ENCODE measurements at regions not wholly inside any gene's neighbourhood (a gene's known extent, or its start where the extent isn't known, plus 50 kb on each side); places are given as distances from the start of the nearest gene placed in this dataset.
"Not testable (repeated sequence)": the region's sequence is repeated elsewhere in the genome, so short reads cannot be mapped to it uniquely, and the experiment has no call there.

GRCh38 chr3:178350763-178351162 lies 185.5 kb upstream of the KCNMB2 start:
- DNase-seq, result no peak

DNA sequence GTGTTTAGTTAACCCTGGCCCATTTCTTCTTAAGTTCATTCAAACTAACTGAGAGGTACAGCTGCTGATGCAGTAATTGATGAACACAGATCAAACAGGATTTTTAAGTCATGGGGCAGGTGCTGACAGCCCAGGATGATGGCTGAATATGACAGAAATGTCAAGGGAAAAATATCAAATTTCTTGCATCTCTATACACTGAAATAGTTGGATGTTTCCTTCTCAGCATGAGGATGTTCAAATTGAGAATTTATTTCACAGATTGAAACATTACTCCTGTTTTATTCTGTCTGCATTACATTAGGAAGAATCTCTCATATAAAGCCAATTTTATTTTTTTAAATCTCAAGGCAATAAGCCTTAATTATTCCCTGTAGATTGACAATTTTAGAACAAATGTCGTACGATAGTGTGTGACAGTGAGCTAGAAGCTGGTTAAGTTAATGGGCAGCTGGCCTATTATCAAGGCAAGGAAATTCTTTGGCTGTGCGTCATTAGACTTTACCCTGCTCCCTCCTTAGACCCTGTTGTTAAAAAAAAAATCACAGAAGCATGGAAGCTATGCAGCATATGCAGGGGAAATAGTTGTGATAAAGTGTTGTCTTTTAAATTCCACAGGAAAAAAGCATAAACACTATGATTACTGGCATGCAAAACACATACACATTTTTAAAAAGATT lies 183.8 kb upstream of the KCNMB2 start:
- DNase-seq, result no peak

DNA sequence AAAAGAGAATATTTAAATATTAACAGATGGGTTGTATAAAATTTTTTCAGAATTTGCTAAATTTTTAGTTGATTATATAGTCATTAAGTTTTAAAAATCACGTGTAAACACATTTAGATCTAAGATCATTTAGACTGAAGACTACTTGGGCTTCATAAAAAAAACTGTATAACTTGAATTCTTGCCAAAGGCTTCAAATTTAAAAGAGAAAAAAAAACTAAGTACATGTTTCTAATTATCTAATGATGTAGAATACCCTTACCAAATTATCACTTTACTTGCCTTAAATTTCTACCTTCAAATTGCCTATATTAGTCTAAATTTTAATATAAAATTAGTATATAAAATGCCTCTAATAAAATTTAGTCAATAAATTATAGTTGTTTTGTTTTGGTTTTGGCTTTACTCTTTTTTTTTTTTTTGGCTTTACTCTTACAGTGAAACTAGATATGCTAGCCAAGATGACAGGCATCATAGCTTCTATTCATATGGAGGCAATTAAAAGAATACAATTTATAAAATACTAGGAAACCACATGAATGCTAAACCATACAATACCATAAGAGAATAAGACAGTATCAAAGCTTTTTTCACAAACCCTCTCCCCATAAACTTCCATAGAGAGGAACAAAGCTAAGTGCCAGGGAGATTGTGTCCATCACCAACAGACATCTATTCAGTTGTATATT lies 183.1 kb upstream of the KCNMB2 start:
- no peak for DNase-seq

DNA sequence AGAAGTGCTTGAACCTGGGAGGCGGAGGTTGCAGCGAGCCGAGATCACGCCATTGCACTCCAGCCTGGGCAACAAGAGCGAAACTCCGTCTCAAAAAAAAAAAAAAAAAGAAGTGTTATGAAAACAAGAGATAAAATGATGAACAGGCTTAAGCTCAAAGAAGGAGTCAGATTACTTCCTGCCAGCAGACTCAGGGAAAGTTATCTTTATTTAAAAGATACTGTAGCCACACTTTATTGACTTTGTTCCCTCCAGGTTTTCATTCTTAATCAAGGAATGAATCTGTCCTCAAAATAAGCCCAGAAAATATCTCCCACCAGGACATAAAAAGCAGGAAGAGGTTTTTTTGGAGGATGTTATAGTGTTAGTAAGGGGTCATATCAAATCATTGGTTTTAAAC lies 176.5 kb upstream of the KCNMB2 start:
- DNase-seq, result no peak

GRCh38 chr3:178363048-178363447 lies 173.2 kb upstream of the KCNMB2 start:
- not testable (repeated sequence) for DNase-seq

GRCh38 chr3:178367817-178368617 lies 168.2 kb upstream of the KCNMB2 start:
- peak; percentile 26 for DNase-seq

- no peak for DNase-seq
Measured at GRCh38 chr3:178369006-178369405, 167.2 kb upstream of the KCNMB2 start.

DNA sequence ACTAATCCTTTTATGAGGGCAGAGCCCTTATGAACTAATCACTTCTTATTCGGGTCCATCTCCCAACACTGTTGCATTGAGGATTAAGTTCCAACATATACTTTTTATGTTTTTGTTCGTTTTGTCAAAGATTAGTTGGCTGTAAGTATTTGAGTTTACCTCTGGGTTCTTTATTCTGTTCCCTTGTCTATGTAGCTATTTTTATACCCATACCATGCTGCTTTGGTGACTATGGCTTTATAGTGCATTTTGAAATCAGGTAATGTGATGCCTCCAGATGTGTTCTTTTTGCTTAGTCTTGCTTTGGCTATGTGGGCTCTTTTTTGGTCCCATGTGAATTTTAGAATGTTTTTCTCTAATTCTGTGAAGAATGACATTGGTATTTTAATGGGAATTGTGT lies 166.4 kb upstream of the KCNMB2 start:
- no peak for DNase-seq

- DNase-seq, result no peak
Measured at GRCh38 chr3:178370387-178370786, 165.8 kb upstream of the KCNMB2 start.

DNA sequence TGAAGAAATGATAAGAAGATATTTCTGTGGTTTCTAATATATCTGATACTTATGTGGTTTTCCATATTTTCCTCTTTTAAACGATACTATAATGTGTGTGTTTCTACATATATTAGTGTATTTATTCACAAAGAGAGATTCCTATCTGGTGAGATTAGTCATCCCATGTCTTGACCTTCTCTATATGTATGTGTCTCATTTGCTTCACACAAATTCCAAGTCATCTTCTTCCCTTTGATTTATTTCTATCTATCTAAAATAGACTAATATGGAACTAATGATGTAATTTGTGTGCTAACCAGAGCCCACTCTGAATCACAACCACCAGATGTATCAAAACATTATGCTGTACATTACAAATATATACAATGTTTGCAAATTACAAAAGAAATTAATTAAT lies 154.7 kb upstream of the KCNMB2 start:
- DNase-seq, result no peak

DNA sequence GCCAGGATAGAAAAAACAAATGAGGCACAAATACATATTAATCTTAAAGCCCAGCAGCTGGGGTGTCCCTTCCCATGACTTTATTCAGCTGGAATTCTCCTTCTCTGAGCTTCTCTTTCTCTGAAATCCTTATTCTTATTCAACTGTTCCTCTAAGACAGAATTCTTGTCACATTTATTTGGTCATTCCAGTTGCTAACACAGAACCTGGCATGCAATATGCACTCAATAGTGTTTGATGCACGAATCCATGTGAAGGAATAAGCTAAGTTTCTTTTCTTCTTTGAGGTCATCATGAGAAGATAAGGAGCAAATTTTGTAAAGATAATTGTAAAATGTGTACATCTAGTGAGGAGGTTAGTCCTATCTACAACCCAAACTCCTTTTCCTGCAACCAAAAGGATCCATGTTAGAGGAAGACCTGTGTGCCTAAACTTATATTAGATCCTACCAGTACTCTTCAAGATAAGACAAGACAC lies 154.2 kb upstream of the KCNMB2 start:
- no peak for DNase-seq

GRCh38 chr3:178382449-178383061 lies 153.7 kb upstream of the KCNMB2 start:
- DNase-seq, result no peak

- no peak for DNase-seq
Measured at GRCh38 chr3:178384321-178385230, 151.7 kb upstream of the KCNMB2 start.

GRCh38 chr3:178385280-178385952 lies 150.8 kb upstream of the KCNMB2 start:
- no peak for DNase-seq

DNA sequence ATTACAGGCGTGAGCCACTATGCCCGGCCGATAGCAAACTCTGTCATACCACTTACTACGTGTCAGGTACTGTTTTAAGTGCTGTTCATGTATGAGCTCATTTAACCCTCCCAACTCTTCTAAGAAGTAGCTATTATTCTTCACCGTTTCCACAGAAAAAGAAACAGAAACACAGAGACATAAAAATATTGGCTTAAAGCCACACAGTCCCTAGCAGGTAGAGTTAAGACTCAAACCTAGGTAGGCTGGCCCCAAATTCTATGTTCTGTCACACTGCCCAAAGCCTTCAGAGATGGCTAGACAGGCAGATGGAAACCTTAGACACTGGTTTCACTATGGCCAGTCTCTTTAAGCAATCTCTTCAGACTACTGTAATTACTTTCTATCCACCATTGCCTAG lies 149.8 kb upstream of the KCNMB2 start:
- DNase-seq, result no peak

GRCh38 chr3:178386880-178387279 lies 149.4 kb upstream of the KCNMB2 start:
- no peak for DNase-seq

DNA sequence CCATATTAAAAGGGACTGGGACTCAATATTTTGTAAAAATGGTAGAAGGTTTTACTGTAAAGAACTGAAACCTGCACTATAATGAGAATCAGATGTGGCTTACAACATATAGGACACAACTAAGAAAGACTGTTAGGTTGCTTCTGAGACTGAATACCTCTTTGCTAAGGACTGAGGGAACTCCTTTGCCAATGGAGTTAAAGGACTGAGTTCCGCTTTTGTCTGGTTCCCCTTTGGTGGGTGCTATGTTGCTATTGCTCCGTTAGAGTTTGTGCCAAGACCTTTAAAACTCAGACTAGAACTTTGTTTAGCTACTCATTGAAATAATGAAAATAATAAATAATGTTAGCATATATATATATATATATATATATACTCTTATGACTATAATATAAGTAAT lies 147.8 kb upstream of the KCNMB2 start:
- DNase-seq, result no peak

GRCh38 chr3:178389258-178389657 lies 147.0 kb upstream of the KCNMB2 start:
- DNase-seq, result no peak

DNA sequence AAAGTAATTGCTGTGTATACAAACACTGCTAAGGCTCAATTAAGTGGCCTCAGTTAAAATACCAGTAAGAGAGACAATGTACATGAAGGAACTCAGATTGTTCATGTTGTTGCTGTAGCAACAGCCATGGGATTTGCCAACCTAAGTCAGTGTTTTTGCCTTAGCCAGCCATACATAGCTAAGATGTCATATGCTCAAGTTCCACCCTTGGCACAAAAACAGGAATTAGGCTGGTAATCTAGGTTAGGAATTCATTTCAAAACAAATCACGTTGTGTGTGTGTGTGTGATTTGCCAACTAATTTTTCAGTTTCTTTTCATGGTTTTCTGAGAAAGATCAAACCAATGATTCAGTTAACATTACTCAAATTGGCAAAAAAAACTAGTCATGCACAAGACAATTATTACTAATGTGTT lies 143.7 kb upstream of the KCNMB2 start:
- no peak for DNase-seq

- no peak for DNase-seq
Measured at GRCh38 chr3:178393146-178393545, 143.1 kb upstream of the KCNMB2 start.

GRCh38 chr3:178393824-178394223 lies 142.4 kb upstream of the KCNMB2 start:
- DNase-seq, result no peak

DNA sequence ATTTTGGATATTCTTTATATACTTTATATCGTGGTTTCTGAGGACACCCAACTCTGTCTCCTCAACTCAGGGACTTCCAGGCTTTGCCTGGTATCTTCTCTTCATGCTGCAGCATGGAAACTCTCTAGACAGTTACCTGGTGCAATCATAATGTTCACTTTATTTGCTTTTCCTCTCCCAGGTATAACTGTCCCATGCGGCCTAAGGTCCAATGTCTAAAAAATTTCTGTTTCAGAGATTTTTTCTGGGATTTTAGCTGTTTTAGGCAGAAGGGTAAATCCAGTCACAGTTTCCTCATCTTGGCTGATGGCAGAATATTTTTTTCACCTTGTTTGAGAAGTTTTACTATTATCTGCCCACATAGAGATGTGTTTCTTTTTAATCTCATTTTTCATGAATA lies 139.9 kb upstream of the KCNMB2 start:
- DNase-seq, result no peak

All from NCI-H2029 (cell line).